Fibroblast of villous mesenchyme (primary cell): ENCODE measurements at regions not wholly inside any gene's neighbourhood (a gene's known extent, or its start where the extent isn't known, plus 50 kb on each side); places are given as distances from the start of the nearest gene placed in this dataset.

Experiments used
- DNase-seq: peaks from one replicate; pipeline ENCODE4 v3.0.0-alpha.2; 2010; ENCODE audit warnings: low read depth
- H3K4me3 ChIP-seq: 2 replicates; pipeline ENCODE4 v1.5.1; 2011; ENCODE audit warnings: low read depth, mild to moderate bottlenecking, low read length
- TF ChIP-seq, protein P1 (sequence below): IDR thresholded peaks from 2 replicates; pipeline ENCODE4 v1.5.1; 2012; ENCODE audit warnings: low read depth, mild to moderate bottlenecking, low read length; ENCODE audit not compliant: insufficient read depth

DNA sequence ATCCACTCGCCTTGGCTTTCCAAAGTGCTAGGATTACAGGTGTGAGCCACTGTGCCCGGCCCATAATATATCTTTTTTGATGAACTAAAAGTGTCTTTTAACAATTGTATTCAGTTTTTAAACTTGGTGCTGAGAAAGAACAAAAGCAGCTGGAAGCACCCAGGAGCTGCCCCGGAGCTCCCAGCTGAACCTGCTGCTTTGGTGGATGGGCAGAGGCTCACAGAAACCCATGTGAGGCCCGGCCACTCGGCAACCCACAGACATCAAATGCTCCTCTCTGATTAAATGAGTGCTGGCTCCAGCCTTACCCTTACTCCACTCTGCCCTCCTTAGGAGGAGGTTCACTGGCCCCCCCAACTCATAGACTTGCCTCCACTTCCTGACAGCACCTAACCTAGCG, 59.4 kb upstream of the FRMD1 start:
- TF ChIP-seq, protein P1, sequence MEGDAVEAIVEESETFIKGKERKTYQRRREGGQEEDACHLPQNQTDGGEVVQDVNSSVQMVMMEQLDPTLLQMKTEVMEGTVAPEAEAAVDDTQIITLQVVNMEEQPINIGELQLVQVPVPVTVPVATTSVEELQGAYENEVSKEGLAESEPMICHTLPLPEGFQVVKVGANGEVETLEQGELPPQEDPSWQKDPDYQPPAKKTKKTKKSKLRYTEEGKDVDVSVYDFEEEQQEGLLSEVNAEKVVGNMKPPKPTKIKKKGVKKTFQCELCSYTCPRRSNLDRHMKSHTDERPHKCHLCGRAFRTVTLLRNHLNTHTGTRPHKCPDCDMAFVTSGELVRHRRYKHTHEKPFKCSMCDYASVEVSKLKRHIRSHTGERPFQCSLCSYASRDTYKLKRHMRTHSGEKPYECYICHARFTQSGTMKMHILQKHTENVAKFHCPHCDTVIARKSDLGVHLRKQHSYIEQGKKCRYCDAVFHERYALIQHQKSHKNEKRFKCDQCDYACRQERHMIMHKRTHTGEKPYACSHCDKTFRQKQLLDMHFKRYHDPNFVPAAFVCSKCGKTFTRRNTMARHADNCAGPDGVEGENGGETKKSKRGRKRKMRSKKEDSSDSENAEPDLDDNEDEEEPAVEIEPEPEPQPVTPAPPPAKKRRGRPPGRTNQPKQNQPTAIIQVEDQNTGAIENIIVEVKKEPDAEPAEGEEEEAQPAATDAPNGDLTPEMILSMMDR: no peak
- DNase-seq: no peak
- no peak overlapping the region for H3K4me3 ChIP-seq

DNA sequence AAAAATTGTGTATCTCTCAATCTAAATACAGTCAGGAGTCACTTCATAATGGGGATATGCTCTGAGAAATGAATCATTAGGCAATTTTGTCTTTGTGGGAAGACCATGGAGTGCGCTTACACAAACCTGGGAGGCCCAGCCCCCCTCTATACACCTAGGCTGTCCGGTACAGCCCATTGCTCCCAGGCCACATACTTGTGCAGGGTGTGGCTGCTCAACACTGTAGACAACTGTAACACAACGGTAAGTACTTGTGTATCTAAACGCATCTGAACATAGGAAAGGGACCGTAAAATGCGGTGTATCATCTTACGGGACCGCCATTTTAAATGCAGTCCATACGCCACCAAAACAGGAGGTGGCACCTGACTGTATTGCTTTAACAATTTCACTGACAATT, 58.0 kb upstream of the FRMD1 start:
- no peak for DNase-seq
- TF ChIP-seq, protein P1: no peak
- no peak overlapping the region for H3K4me3 ChIP-seq

DNA sequence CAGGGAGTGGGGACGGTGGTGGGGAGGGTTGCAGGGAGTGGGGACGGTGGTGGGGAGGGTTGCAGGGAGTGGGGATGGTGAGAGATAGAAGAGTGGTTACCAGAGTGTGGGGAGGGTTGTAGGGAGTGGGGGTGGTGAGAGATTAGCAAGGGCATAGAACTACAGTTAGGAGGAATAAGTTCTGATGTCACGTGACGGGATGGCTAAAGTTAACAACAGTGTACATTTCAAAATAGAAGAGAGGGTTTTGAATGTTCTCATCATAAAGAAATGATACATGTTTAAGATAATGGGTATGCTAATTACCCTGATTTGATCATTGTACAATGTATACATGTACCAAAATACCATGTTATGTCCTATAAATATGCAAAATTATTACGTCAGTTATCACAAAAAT, 57.6 kb upstream of the FRMD1 start:
- no peak overlapping the region for H3K4me3 ChIP-seq
- no peak for DNase-seq
- TF ChIP-seq, protein P1: no peak

DNA sequence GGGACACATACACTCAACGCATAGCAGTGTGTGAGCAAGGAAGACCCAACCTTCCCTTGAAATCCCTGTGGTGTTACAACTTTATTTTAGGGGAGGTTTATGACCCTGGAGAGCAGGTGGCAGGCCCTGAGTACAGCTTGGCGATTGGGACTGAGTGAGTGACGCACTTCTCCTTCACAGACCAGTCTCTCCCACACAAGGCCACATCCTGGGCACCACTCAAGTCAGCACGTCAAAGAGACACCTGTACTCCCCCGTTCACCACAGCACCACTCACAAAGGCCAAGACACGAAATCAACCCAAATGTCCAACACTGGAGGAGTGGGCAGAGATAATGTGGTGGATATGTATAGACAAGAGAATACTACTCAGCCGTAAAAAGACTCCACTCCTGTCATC, 57.0 kb upstream of the FRMD1 start:
- DNase-seq: no peak
- no peak overlapping the region for H3K4me3 ChIP-seq
- TF ChIP-seq, protein P1: no peak

DNA sequence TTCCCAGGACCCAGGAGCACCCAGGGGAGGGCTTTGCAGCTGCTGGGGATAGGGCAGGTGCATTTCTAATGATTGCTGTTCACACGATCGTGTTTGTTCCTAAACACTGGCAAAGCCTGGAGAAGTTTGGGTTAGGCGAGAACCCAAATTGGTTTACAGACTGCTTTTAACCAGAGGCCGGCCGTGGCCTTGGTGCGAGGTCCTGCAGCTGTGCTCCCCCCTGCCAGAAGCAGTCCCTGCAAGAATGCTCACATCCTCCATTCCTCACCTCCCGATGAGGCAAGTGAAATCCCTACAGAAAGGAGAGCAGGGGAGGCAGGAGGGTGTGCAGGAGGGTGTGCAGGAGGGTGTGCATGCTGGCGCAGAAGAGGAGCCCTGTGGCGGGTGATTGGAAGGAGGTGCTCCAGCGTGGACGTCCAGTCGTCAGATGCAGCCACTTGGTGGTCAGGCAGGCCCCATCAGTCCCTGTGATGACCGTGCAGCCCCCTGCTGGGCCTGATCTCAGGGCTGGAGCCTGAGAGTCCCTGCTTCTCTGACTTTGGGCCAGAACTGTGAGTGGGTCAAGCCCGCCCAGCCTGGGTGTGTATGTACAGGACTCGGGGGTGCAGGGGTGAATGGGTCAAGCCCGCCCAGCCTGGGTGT, 55.7 kb upstream of the FRMD1 start:
- DNase-seq: no peak
- no peak overlapping the region for H3K4me3 ChIP-seq
- TF ChIP-seq, protein P1: no peak

DNA sequence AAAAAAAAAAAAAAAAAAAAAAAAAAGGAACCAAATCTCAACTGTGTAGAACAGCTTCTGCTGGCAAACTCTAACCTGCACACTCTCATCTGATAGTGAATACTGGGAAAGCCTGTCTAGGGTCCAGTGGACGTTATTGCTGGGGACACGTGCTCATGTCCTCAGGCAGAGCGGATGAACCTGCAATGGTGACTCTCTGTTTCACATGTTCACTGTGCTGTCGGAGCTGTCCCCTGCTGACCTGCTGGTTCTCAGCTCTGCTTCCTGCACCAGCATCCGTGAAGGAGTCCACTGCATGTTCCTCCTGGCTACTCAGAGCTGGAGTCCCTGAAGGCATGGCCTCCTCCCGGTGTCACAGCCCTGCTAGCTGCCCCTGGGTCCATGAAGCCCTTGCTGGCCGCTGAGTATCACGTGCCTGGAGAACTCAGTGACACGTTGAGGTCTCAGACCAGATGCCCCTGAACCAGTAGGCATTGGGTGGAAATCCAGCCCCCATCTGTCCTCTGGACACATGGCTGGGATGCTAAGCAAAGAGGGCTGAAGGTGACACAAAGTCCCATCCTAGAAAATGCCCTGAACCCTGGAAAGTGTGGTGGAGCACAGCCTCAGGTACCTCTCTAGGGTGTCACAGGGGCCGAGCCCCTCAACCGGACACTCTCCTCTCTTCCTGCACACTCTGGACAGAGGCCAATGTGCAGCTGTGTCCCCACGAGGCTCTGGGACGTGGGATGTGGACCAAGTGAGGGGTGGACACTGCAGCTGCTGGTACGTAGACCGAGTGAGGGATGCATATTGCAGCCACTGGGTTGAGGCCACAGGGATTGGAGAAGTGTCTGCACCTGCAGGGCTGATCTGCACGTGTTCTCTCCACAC, 54.9 kb upstream of the FRMD1 start:
- TF ChIP-seq, protein P1: no peak
- H3K4me3 ChIP-seq: no peak overlapping the region
- no peak for DNase-seq
